Uterus (tissue), 2 donors: ENCODE measurements at regions not wholly inside any gene's neighbourhood (a gene's known extent, or its start where the extent isn't known, plus 50 kb on each side); places are given as distances from the start of the nearest gene placed in this dataset.

ENCODE experiments used
- POLR2A ChIP-seq, 2 donors: fragments of 450-650 bp; IDR thresholded peaks; one replicate each; pipeline ENCODE4 v1.6.1; 2016; ENCODE audit warnings: antibody characterized with exemption in 2 of 2, mild to moderate bottlenecking in 1 of 2, moderate library complexity in 1 of 2
- TF ChIP-seq, protein P1 (sequence below), 4 experiments: fragments of 200-600 bp in 2 of 4; fragments of 450-650 bp in 2 of 4; sonication (generic) in 2 of 4; IDR thresholded peaks; one replicate each; pipeline ENCODE4 v1.5.1; 2016 to 2019; ENCODE audit warnings: antibody characterized with exemption in 4 of 4, mild to moderate bottlenecking in 2 of 4, moderate library complexity in 1 of 4

DNA sequence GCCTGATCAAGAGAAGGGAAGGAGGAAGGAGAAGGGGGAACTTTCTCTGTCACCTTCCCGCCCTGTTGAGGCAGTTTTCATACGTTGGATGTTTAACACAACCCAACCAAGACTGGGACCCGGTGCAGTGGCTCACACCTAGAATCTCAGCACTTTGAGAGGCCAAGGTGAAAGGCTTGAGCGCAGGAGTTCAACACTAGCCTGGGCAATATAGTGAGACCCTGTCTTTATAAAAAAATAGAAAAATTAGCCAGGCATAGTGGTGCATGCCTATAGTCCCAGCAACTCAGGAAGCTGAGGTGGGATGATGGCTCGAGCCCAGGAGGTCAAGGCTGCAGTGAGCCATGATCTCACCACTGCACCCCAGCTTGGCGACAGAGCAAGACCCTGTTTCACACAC lies 59.4 kb upstream of the PEG3 start:
- TF ChIP-seq, protein P1, sequence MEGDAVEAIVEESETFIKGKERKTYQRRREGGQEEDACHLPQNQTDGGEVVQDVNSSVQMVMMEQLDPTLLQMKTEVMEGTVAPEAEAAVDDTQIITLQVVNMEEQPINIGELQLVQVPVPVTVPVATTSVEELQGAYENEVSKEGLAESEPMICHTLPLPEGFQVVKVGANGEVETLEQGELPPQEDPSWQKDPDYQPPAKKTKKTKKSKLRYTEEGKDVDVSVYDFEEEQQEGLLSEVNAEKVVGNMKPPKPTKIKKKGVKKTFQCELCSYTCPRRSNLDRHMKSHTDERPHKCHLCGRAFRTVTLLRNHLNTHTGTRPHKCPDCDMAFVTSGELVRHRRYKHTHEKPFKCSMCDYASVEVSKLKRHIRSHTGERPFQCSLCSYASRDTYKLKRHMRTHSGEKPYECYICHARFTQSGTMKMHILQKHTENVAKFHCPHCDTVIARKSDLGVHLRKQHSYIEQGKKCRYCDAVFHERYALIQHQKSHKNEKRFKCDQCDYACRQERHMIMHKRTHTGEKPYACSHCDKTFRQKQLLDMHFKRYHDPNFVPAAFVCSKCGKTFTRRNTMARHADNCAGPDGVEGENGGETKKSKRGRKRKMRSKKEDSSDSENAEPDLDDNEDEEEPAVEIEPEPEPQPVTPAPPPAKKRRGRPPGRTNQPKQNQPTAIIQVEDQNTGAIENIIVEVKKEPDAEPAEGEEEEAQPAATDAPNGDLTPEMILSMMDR (IDR thresholded peaks at IDR 0.05): no peak
- TF ChIP-seq POLR2A (IDR thresholded peaks at IDR 0.05): no peak
